GM12873 (cell line): ENCODE measurements at regions not wholly inside any gene's neighbourhood (a gene's known extent, or its start where the extent isn't known, plus 50 kb on each side); places are given as distances from the start of the nearest gene placed in this dataset.

ENCODE experiments used
- TF ChIP-seq, protein P1 (sequence below): IDR thresholded peaks from 2 replicates; pipeline ENCODE4 v1.5.1; 2012; ENCODE audit warnings: low read depth, mild to moderate bottlenecking, moderate library complexity, low read length, control low read depth; ENCODE audit not compliant: insufficient read depth; ENCODE audit errors: missing control alignments

DNA sequence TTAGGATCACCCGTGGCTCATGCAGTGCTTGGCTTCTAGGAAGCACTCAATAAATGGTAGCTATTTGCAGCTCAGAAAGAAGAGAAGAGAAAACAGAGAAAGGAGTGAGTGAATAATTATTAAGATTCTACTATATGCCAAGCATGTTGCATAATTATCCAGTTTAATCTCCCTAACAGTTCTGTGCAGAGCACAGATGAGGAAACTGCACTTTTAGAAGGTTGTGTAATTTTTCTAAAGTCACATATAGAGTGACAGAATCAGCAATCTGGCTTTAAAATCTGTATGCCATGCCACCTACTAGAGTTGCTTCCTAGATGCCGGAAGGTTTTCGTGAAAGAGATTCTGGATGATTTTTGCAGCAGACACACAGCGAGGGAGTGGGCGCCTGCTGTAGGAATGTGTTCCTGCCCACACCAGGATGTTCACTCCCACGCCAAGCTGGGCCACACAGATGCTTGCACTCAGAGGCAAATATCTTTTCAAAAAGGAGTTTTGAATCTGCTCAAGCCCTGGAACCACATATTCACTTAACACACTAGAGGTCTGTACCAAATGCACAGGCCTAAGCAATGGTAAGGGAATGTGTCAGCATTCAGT lies 50.2 kb upstream of the SMCO2 start:
- TF ChIP-seq, protein P1, sequence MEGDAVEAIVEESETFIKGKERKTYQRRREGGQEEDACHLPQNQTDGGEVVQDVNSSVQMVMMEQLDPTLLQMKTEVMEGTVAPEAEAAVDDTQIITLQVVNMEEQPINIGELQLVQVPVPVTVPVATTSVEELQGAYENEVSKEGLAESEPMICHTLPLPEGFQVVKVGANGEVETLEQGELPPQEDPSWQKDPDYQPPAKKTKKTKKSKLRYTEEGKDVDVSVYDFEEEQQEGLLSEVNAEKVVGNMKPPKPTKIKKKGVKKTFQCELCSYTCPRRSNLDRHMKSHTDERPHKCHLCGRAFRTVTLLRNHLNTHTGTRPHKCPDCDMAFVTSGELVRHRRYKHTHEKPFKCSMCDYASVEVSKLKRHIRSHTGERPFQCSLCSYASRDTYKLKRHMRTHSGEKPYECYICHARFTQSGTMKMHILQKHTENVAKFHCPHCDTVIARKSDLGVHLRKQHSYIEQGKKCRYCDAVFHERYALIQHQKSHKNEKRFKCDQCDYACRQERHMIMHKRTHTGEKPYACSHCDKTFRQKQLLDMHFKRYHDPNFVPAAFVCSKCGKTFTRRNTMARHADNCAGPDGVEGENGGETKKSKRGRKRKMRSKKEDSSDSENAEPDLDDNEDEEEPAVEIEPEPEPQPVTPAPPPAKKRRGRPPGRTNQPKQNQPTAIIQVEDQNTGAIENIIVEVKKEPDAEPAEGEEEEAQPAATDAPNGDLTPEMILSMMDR, result no peak
